Neural cell (in vitro differentiated cells): ENCODE measurements at regions not wholly inside any gene's neighbourhood (a gene's known extent, or its start where the extent isn't known, plus 50 kb on each side); places are given as distances from the start of the nearest gene placed in this dataset.

Source experiments
- H2AFZ ChIP-seq: fragments of 200-600, 300-800 bp; sonication (generic), shearing (Covaris generic); 2 replicates; pipeline ENCODE4 v1.6.0; 2014; ENCODE audit warnings: low read depth, mild to moderate bottlenecking, antibody characterized with exemption, low read length, moderate library complexity
- H3F3A ChIP-seq: fragments of 200-600 bp; shearing (Covaris generic); 2 replicates; pipeline ENCODE4 v1.6.1; 2016; ENCODE audit warnings: mild to moderate bottlenecking, moderate library complexity, mixed read lengths, antibody characterized with exemption, low read length; ENCODE audit not compliant: insufficient read depth, poor library complexity, severe bottlenecking
- H3K27ac ChIP-seq: fragments of 200-600, 300-800 bp; sonication (generic), shearing (Covaris generic); 2 replicates; pipeline ENCODE4 v1.5.1; 2014; ENCODE audit warnings: mild to moderate bottlenecking, low read length, moderate library complexity
- H3K27me3 ChIP-seq: fragments of 300-800, 200-600 bp; sonication (generic), shearing (Covaris generic); 2 replicates; pipeline ENCODE4 v1.6.0; 2014; ENCODE audit warnings: mild to moderate bottlenecking, low read depth, low read length, moderate library complexity; ENCODE audit not compliant: insufficient read depth
- H3K36me3 ChIP-seq: fragments of 300-800, 200-600 bp; sonication (generic), shearing (Covaris generic); 2 replicates; pipeline ENCODE4 v1.5.1; 2014; ENCODE audit warnings: mild to moderate bottlenecking, antibody characterized with exemption, low read length, moderate library complexity; ENCODE audit not compliant: insufficient read depth
- H3K4me2 ChIP-seq: fragments of 300-800, 200-600 bp; sonication (generic), shearing (Covaris generic); 2 replicates; pipeline ENCODE4 v1.6.0; 2014; ENCODE audit warnings: mild to moderate bottlenecking, low read length
- H3K4me3 ChIP-seq: fragments of 300-800, 200-600 bp; sonication (generic), shearing (Covaris generic); 2 replicates; pipeline ENCODE4 v1.5.1; 2014; ENCODE audit warnings: mild to moderate bottlenecking, low read length, moderate library complexity
- H3K79me2 ChIP-seq: fragments of 200-600 bp; shearing (Covaris generic); replicated peaks from 2 replicates; pipeline ENCODE4 v1.6.0; 2014; ENCODE audit warnings: mild to moderate bottlenecking, low read length, moderate library complexity; ENCODE audit not compliant: insufficient read depth
- H3K9ac ChIP-seq: fragments of 300-800, 200-600 bp; sonication (generic), shearing (Covaris generic); 2 replicates; pipeline ENCODE4 v1.6.1; 2016; ENCODE audit warnings: mild to moderate bottlenecking, low read length, mixed read lengths
- H3K9me2 ChIP-seq: fragments of 200-600 bp; shearing (Covaris generic); 2 replicates; pipeline ENCODE4 v1.6.1; 2016; ENCODE audit warnings: mild to moderate bottlenecking, low read length, mixed read lengths; ENCODE audit not compliant: insufficient read depth
- H3K9me3 ChIP-seq: fragments of 200-600, 300-800 bp; sonication (generic), shearing (Covaris generic); 2 replicates; pipeline ENCODE4 v1.6.1; 2016; ENCODE audit warnings: mild to moderate bottlenecking, mixed run types, low read length, moderate library complexity, mixed read lengths
- H4K20me1 ChIP-seq: fragments of 200-600 bp; shearing (Covaris generic); 2 replicates; pipeline ENCODE4 v1.6.1; 2016; ENCODE audit warnings: mild to moderate bottlenecking, mixed run types; ENCODE audit not compliant: insufficient read depth
- EP300 ChIP-seq: fragments of 450-650 bp; conservative IDR thresholded peaks from 2 replicates; pipeline ENCODE4 v1.6.1; 2014; ENCODE audit warnings: antibody characterized with exemption, mild to moderate bottlenecking, moderate library complexity; ENCODE audit not compliant: poor library complexity, severe bottlenecking
- EZH2 ChIP-seq: fragments of 200-600, 300-800 bp; shearing (Covaris generic), sonication (generic); IDR thresholded peaks from 2 replicates; pipeline ENCODE4 v1.6.1; 2014; ENCODE audit warnings: antibody characterized with exemption, low read length, borderline replicate concordance, mild to moderate bottlenecking; ENCODE audit not compliant: insufficient read depth, poor library complexity, severe bottlenecking
- MXI1 ChIP-seq: fragments of 450-650 bp; conservative IDR thresholded peaks from 2 replicates; pipeline ENCODE4 v1.6.1; 2014; ENCODE audit warnings: antibody characterized with exemption, mild to moderate bottlenecking; ENCODE audit not compliant: poor library complexity, severe bottlenecking
- RAD21 ChIP-seq: fragments of 450-650 bp; conservative IDR thresholded peaks from 2 replicates; pipeline ENCODE4 v1.6.1; 2014; ENCODE audit warnings: antibody characterized with exemption, mild to moderate bottlenecking, moderate library complexity
- SMC3 ChIP-seq: fragments of 450-650 bp; conservative IDR thresholded peaks from 2 replicates; pipeline ENCODE4 v1.6.1; 2014; ENCODE audit warnings: antibody characterized with exemption, mild to moderate bottlenecking, moderate library complexity; ENCODE audit not compliant: poor library complexity
- TAF1 ChIP-seq: IDR thresholded peaks from 2 replicates; pipeline ENCODE4 v1.6.1; 2012; ENCODE audit warnings: low read depth
- TF ChIP-seq, protein P1 (sequence below): IDR thresholded peaks from 2 replicates; pipeline ENCODE4 v1.6.1; 2012; ENCODE audit warnings: borderline replicate concordance

DNA sequence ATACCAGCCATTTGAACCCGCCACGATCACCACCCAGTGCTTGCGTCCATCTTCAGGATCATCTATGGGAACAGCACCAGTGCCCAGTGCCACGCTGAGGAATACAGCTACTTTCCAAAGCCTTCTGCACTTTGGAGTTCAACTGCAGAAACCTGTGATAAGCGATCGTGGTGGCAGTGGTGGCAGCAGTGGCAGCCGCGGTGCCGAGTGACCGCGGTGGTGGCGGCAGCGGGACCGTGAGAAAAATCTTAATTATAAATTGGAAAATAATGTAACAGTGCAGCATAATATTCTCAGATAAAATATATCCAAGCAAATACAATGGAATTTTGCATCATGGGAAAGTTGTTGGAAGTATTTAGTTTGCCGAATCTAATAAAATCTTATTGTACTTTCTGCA lies 2270.9 kb downstream of the PCDH9 start:
- H2AFZ ChIP-seq: no peak overlapping the region
- no peak for TF ChIP-seq SMC3
- TF ChIP-seq, protein P1, sequence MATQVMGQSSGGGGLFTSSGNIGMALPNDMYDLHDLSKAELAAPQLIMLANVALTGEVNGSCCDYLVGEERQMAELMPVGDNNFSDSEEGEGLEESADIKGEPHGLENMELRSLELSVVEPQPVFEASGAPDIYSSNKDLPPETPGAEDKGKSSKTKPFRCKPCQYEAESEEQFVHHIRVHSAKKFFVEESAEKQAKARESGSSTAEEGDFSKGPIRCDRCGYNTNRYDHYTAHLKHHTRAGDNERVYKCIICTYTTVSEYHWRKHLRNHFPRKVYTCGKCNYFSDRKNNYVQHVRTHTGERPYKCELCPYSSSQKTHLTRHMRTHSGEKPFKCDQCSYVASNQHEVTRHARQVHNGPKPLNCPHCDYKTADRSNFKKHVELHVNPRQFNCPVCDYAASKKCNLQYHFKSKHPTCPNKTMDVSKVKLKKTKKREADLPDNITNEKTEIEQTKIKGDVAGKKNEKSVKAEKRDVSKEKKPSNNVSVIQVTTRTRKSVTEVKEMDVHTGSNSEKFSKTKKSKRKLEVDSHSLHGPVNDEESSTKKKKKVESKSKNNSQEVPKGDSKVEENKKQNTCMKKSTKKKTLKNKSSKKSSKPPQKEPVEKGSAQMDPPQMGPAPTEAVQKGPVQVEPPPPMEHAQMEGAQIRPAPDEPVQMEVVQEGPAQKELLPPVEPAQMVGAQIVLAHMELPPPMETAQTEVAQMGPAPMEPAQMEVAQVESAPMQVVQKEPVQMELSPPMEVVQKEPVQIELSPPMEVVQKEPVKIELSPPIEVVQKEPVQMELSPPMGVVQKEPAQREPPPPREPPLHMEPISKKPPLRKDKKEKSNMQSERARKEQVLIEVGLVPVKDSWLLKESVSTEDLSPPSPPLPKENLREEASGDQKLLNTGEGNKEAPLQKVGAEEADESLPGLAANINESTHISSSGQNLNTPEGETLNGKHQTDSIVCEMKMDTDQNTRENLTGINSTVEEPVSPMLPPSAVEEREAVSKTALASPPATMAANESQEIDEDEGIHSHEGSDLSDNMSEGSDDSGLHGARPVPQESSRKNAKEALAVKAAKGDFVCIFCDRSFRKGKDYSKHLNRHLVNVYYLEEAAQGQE: no peak
- no peak for TF ChIP-seq RAD21
- no peak for TF ChIP-seq EP300
- H4K20me1 ChIP-seq: no peaks in the 10 kb centered on the region
- no peaks in the 10 kb centered on the region for H3K79me2 ChIP-seq
- no peaks in the 10 kb centered on the region for H3K36me3 ChIP-seq
- no peak overlapping the region for H3K9ac ChIP-seq
- H3K27ac ChIP-seq: no peak overlapping the region
- H3F3A ChIP-seq: no peaks in the 10 kb centered on the region
- H3K9me3 ChIP-seq: no peaks in the 10 kb centered on the region
- H3K27me3 ChIP-seq: no peaks in the 10 kb centered on the region
- no peaks in the 10 kb centered on the region for H3K9me2 ChIP-seq
- no peak overlapping the region for H3K4me3 ChIP-seq
- H3K4me2 ChIP-seq: no peak overlapping the region

DNA sequence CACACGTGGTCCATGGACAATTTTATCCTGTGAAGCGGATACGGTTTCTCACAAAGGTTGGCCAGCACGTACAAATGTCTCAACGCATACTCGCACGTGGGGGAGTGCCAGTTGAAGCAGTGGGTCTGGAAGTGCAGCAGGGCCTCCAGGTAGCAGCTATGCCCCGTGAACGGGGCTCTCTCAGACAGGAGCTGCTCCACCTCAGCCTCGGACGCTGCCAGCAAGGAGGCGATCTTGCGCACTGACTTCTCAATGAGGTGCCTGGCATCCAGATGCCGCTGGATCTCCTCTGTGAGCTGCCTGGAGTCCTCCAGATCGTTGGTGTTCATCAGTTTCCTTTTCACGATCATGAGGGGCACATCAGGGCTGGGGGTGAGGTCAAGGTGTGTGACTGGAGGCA lies 2272.0 kb downstream of the PCDH9 start:
- no peak overlapping the region for H3K27ac ChIP-seq
- TF ChIP-seq SMC3: no peak
- TF ChIP-seq EZH2: no peak
- TF ChIP-seq TAF1: no peak
- TF ChIP-seq, protein P1: no peak
- TF ChIP-seq MXI1: no peak
- TF ChIP-seq RAD21: no peak
- TF ChIP-seq EP300: no peak
- H3K9me2 ChIP-seq: no peaks in the 10 kb centered on the region
- no peaks in the 10 kb centered on the region for H3K27me3 ChIP-seq
- H3K79me2 ChIP-seq: no peaks in the 10 kb centered on the region
- no peak overlapping the region for H2AFZ ChIP-seq
- H3K9ac ChIP-seq: no peak overlapping the region
- H3K9me3 ChIP-seq: no peaks in the 10 kb centered on the region
- H3K4me2 ChIP-seq: no peak overlapping the region
- H3F3A ChIP-seq: no peaks in the 10 kb centered on the region
- no peaks in the 10 kb centered on the region for H3K36me3 ChIP-seq
- H4K20me1 ChIP-seq: no peaks in the 10 kb centered on the region
- H3K4me3 ChIP-seq: no peak overlapping the region
